A549 (cell line): ENCODE measurements at regions not wholly inside any gene's neighbourhood (a gene's known extent, or its start where the extent isn't known, plus 50 kb on each side); places are given as distances from the start of the nearest gene placed in this dataset.

Experiments used
- ATAC-seq, 2 experiments: fragments of 200-7000 bp in 1 of 2; fragments of >200 bp in 1 of 2; cut with Nextera tagmentation in 1 of 2; cut with Tn5 transposase in 1 of 2; 3 replicates each; pipeline versions ENCODE4 v1.8.0 to v1.9.1; 2018 to 2020; ENCODE audit warnings: mild to moderate bottlenecking in 1 of 2, moderate library complexity in 1 of 2
- CTCF ChIA-PET: fragments of 300-600 bp; sonication (Branson Sonifier 250); formaldehyde crosslinking; extraction: SDS; loops from one replicate; lab custom pipeline; 2021; ENCODE audit warnings: antibody characterized with exemption, inconsistent platforms; lab: Yijun Ruan, JAX
- POLR2A ChIA-PET: fragments of 350-600 bp; formaldehyde crosslinking; extraction: SDS; loops from one replicate; lab custom pipeline; 2021; ENCODE audit warnings: antibody characterized with exemption, inconsistent platforms; lab: Yijun Ruan, JAX
- DNase-seq, 2 experiments: peaks; one replicate each; pipeline versions ENCODE4 v3.0.0 to v3.0.0-alpha.2; 2011 to 2016; ENCODE audit warnings: low read depth in 1 of 2, low spot score in 1 of 2
- FAIRE-seq: peaks from 2 replicates; lab custom pipeline; 2011; peaks lifted over from hg19 to GRCh38; lab: Jason Lieb, UNC
- H3K27ac ChIP-seq, 2 experiments: fragments of >200 bp; sonication (Bioruptor Twin); formaldehyde crosslinking; 3 replicates each; pipeline ENCODE4 v1.5.1; 2016 to 2017
- H3K4me1 ChIP-seq: fragments of >200 bp; sonication (Bioruptor Twin); formaldehyde crosslinking; 3 replicates; pipeline ENCODE4 v1.6.1; 2016
- H3K4me2 ChIP-seq: fragments of >200 bp; sonication (Bioruptor Twin); formaldehyde crosslinking; 3 replicates; pipeline ENCODE4 v1.6.1; 2016
- H3K4me3 ChIP-seq: fragments of >200 bp; sonication (Bioruptor Twin); formaldehyde crosslinking; 3 replicates; pipeline ENCODE4 v1.5.1; 2016
- H3K9me3 ChIP-seq: fragments of >200 bp; sonication (Bioruptor Twin); formaldehyde crosslinking; 3 replicates; pipeline ENCODE4 v1.6.1; 2016
- ATOH8 ChIP-seq: fragments of 250-450 bp; sonication (Bioruptor Pico); IDR thresholded peaks from 2 replicates; pipeline ENCODE4 v1.5.0; 2020; ENCODE audit warnings: low read depth, mild to moderate bottlenecking, moderate library complexity
- BHLHE40 ChIP-seq: IDR thresholded peaks from 2 replicates; pipeline ENCODE4 v1.6.1; 2012; ENCODE audit warnings: low read depth, low read length, inconsistent platforms
- CTCF ChIP-seq: fragments of >200 bp; sonication (Bioruptor Twin); formaldehyde crosslinking; IDR thresholded peaks from 3 replicates; pipeline ENCODE4 v1.5.1; 2016
- ESRRA ChIP-seq: fragments of 150-350 bp; IDR thresholded peaks from 2 replicates; pipeline ENCODE4 v1.6.1; 2014; ENCODE audit warnings: mild to moderate bottlenecking, low read length, borderline replicate concordance
- FOXS1 ChIP-seq: fragments of 250-450 bp; sonication (Bioruptor Pico); IDR thresholded peaks from 2 replicates; pipeline ENCODE4 v1.5.0; 2020; ENCODE audit warnings: mild to moderate bottlenecking, moderate library complexity
- HES2 ChIP-seq: fragments of >200 bp; sonication (Bioruptor Twin); formaldehyde crosslinking; IDR thresholded peaks from 2 replicates; pipeline ENCODE4 v1.6.1; 2016
- HMGXB4 ChIP-seq: fragments of 250-450 bp; sonication (Bioruptor Pico); IDR thresholded peaks from 2 replicates; pipeline ENCODE4 v1.5.0; 2021; ENCODE audit warnings: mild to moderate bottlenecking, moderate library complexity, borderline replicate concordance
- HOXA7 ChIP-seq: fragments of 250-450 bp; sonication (Bioruptor Pico); IDR thresholded peaks from 2 replicates; pipeline ENCODE4 v1.5.0; 2020; ENCODE audit warnings: mild to moderate bottlenecking, moderate library complexity
- HOXB13 ChIP-seq: fragments of 250-450 bp; sonication (Bioruptor Pico); IDR thresholded peaks from 2 replicates; pipeline ENCODE4 v1.5.0; 2020; ENCODE audit warnings: low read depth, mild to moderate bottlenecking, moderate library complexity
- JUN ChIP-seq, 2 experiments: fragments of >200 bp; sonication (Bioruptor Twin); formaldehyde crosslinking; IDR thresholded peaks; 2 replicates in 1 of 2; 3 replicates in 1 of 2; pipeline ENCODE4 v1.6.1; 2016 to 2017
- KDM5A ChIP-seq: fragments of 200-600 bp; sonication (generic); IDR thresholded peaks from 2 replicates; pipeline ENCODE4 v1.6.1; 2016; ENCODE audit warnings: antibody characterized with exemption, mild to moderate bottlenecking
- MAX ChIP-seq: IDR thresholded peaks from 2 replicates; pipeline ENCODE4 v1.6.1; 2012
- PBX3 ChIP-seq: IDR thresholded peaks from 2 replicates; pipeline ENCODE4 v1.6.1; 2012
- POLR2AphosphoS2 ChIP-seq: conservative IDR thresholded peaks from 2 replicates; pipeline ENCODE4 v1.6.1; 2012; ENCODE audit warnings: low read length, improper control_type of control experiment, inconsistent platforms
- RCOR1 ChIP-seq: fragments of 150-350 bp; IDR thresholded peaks from 2 replicates; pipeline ENCODE4 v1.6.1; 2014; ENCODE audit warnings: antibody characterized with exemption, low read length, low read depth
- REST ChIP-seq: fragments of 200-600 bp; sonication (generic); IDR thresholded peaks from 2 replicates; pipeline ENCODE4 v1.6.1; 2016; ENCODE audit warnings: antibody characterized with exemption, mild to moderate bottlenecking, moderate library complexity
- TFCP2L1 ChIP-seq: fragments of 250-450 bp; sonication (Bioruptor Pico); IDR thresholded peaks from 2 replicates; pipeline ENCODE4 v1.5.0; 2021; ENCODE audit warnings: mild to moderate bottlenecking
- USF2 ChIP-seq: fragments of 450-650 bp; IDR thresholded peaks from 2 replicates; pipeline ENCODE4 v1.6.1; 2014; ENCODE audit warnings: antibody characterized with exemption
- ZSCAN20 ChIP-seq: fragments of 250-450 bp; sonication (Bioruptor Pico); IDR thresholded peaks from 2 replicates; pipeline ENCODE4 v1.8.0; 2022; ENCODE audit warnings: mild to moderate bottlenecking, moderate library complexity
- WGBS: methylation state at CpG from one replicate; pipeline ENCODE4 v1.1.6; 2017; ENCODE audit errors: missing lambda C conversion rate; 5-methylcytosine and 5-hydroxymethylcytosine counted together

GRCh38 chr2:217420854-217421253 is 561.0 kb upstream of the TNP1 start:
- TF ChIP-seq RCOR1 (no peak), KDM5A (no peak), HOXA7 (no peak), JUN (IDR thresholded peaks at IDR 0.05) (no peak), FOXS1 (CRISPR knock-in tag) (no peak), TFCP2L1 (no peak), HOXB13 (CRISPR knock-in tag) (no peak), HMGXB4 (CRISPR knock-in tag) (no peak), ESRRA (no peak), PBX3 (no peak), ZSCAN20 (CRISPR knock-in tag) (no peak), BHLHE40 (no peak), HES2 (no peak), ATOH8 (CRISPR knock-in tag) (no peak), REST (no peak), USF2 (no peak), CTCF (no peak), MAX (no peak), POLR2AphosphoS2 (no peak)
- Histone ChIP-seq H3K4me1 (no peaks in the 10 kb centered on the region), H3K9me3 (no peaks in the 10 kb centered on the region), H3K27ac (no peak overlapping the region), H3K4me2 (no peak overlapping the region), H3K4me3 (no peak overlapping the region)
- no peak for ATAC-seq
- WGBS, result 73% methylated on average over 4 of the region's 4 CpGs
- no peak for FAIRE-seq
- no peak for DNase-seq
- ChIA-PET POLR2A (no interaction called here), CTCF (no interaction called here)
